OCI-LY1 (cell line): ENCODE measurements at regions not wholly inside any gene's neighbourhood (a gene's known extent, or its start where the extent isn't known, plus 50 kb on each side); places are given as distances from the start of the nearest gene placed in this dataset.

Source experiments
- H2AFZ ChIP-seq: fragments of 200-600 bp; sonication (generic), shearing (Covaris generic); 2 replicates; pipeline ENCODE4 v1.6.0; 2014; ENCODE audit warnings: antibody characterized with exemption, mild to moderate bottlenecking, low read length
- H3F3A ChIP-seq: fragments of 200-600 bp; sonication (generic), shearing (Covaris generic); 2 replicates; pipeline ENCODE4 v1.6.0; 2014; ENCODE audit warnings: mild to moderate bottlenecking, antibody characterized with exemption, low read length, moderate library complexity; ENCODE audit not compliant: insufficient read depth
- H3K27ac ChIP-seq: fragments of 200-600 bp; sonication (generic); 2 replicates; pipeline ENCODE4 v1.5.1; 2014; ENCODE audit warnings: low read length, mixed run types, mild to moderate bottlenecking, low read depth; ENCODE audit not compliant: poor library complexity, severe bottlenecking
- H3K27me3 ChIP-seq: fragments of 200-600 bp; sonication (generic); 2 replicates; pipeline ENCODE4 v1.6.0; 2014; ENCODE audit warnings: antibody characterized with exemption, mild to moderate bottlenecking, low read length, moderate library complexity; ENCODE audit not compliant: insufficient read depth
- H3K36me3 ChIP-seq: fragments of 200-600 bp; sonication (generic); 2 replicates; pipeline ENCODE4 v1.6.1; 2014; ENCODE audit warnings: mild to moderate bottlenecking, antibody characterized with exemption, low read length, moderate library complexity, mixed read lengths; ENCODE audit not compliant: insufficient read depth
- H3K4me1 ChIP-seq: fragments of 200-600 bp; sonication (generic); 2 replicates; pipeline ENCODE4 v1.5.1; 2014; ENCODE audit warnings: mild to moderate bottlenecking, low read length, moderate library complexity; ENCODE audit not compliant: insufficient read depth, severe bottlenecking
- H3K4me2 ChIP-seq: fragments of 200-600 bp; sonication (generic), shearing (Covaris generic); 2 replicates; pipeline ENCODE4 v1.6.1; 2014; ENCODE audit warnings: low read length
- H3K4me3 ChIP-seq: fragments of 200-600 bp; sonication (generic); 2 replicates; pipeline ENCODE4 v1.5.1; 2014; ENCODE audit warnings: low read length, low read depth, mild to moderate bottlenecking, mixed read lengths; ENCODE audit not compliant: poor library complexity, severe bottlenecking
- H3K79me2 ChIP-seq: fragments of 200-600 bp; shearing (Covaris generic); 2 replicates; pipeline ENCODE4 v1.6.1; 2016; ENCODE audit warnings: mixed run types, low read length, mixed read lengths; ENCODE audit not compliant: insufficient read depth
- H3K9ac ChIP-seq: fragments of 200-600 bp; sonication (generic), shearing (Covaris generic); 2 replicates; pipeline ENCODE4 v1.6.1; 2014; ENCODE audit warnings: mild to moderate bottlenecking, low read length, mixed read lengths
- H3K9me2 ChIP-seq: fragments of 200-600 bp; sonication (generic), shearing (Covaris generic); 2 replicates; pipeline ENCODE4 v1.6.1; 2014; ENCODE audit warnings: low read depth, mild to moderate bottlenecking, low read length, mixed read lengths
- H3K9me3 ChIP-seq: fragments of 200-600 bp; shearing (Covaris generic); 2 replicates; pipeline ENCODE4 v1.6.1; 2014; ENCODE audit warnings: low read length, mixed read lengths
- H4K20me1 ChIP-seq: fragments of 200-600 bp; sonication (generic), shearing (Covaris generic); 2 replicates; pipeline ENCODE4 v1.6.0; 2016; ENCODE audit warnings: mild to moderate bottlenecking, low read length; ENCODE audit not compliant: insufficient read depth
- EZH2 ChIP-seq: fragments of 200-600 bp; sonication (generic), shearing (Covaris generic); IDR thresholded peaks from 2 replicates; pipeline ENCODE4 v1.8.0; 2017; ENCODE audit warnings: borderline replicate concordance, mixed run types, mild to moderate bottlenecking, antibody characterized with exemption, low read length, moderate library complexity, mixed read lengths
- TF ChIP-seq, protein P1 (sequence below): fragments of 200-600 bp; sonication (generic), shearing (Covaris generic); IDR thresholded peaks from 2 replicates; pipeline ENCODE4 v1.5.1; 2017; ENCODE audit warnings: mild to moderate bottlenecking, antibody characterized with exemption, low read length, moderate library complexity, mixed read lengths

GRCh38 chr12:30010071-30011052 lies 226.6 kb upstream of the TMTC1 start:
- H3K27me3 ChIP-seq = no peaks in the 10 kb centered on the region
- no peak overlapping the region for H3K27ac ChIP-seq
- no peak overlapping the region for H3K4me2 ChIP-seq
- H3K4me3 ChIP-seq = no peak overlapping the region
- no peaks in the 10 kb centered on the region for H3F3A ChIP-seq
- TF ChIP-seq, protein P1, sequence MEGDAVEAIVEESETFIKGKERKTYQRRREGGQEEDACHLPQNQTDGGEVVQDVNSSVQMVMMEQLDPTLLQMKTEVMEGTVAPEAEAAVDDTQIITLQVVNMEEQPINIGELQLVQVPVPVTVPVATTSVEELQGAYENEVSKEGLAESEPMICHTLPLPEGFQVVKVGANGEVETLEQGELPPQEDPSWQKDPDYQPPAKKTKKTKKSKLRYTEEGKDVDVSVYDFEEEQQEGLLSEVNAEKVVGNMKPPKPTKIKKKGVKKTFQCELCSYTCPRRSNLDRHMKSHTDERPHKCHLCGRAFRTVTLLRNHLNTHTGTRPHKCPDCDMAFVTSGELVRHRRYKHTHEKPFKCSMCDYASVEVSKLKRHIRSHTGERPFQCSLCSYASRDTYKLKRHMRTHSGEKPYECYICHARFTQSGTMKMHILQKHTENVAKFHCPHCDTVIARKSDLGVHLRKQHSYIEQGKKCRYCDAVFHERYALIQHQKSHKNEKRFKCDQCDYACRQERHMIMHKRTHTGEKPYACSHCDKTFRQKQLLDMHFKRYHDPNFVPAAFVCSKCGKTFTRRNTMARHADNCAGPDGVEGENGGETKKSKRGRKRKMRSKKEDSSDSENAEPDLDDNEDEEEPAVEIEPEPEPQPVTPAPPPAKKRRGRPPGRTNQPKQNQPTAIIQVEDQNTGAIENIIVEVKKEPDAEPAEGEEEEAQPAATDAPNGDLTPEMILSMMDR = no peak
- TF ChIP-seq EZH2 = no peak
- no peaks in the 10 kb centered on the region for H3K9me2 ChIP-seq
- no peaks in the 10 kb centered on the region for H3K9me3 ChIP-seq
- no peaks in the 10 kb centered on the region for H4K20me1 ChIP-seq
- no peaks in the 10 kb centered on the region for H3K79me2 ChIP-seq
- no peaks in the 10 kb centered on the region for H3K4me1 ChIP-seq
- H3K9ac ChIP-seq = no peak overlapping the region
- no peak overlapping the region for H2AFZ ChIP-seq
- H3K36me3 ChIP-seq = no peaks in the 10 kb centered on the region

DNA sequence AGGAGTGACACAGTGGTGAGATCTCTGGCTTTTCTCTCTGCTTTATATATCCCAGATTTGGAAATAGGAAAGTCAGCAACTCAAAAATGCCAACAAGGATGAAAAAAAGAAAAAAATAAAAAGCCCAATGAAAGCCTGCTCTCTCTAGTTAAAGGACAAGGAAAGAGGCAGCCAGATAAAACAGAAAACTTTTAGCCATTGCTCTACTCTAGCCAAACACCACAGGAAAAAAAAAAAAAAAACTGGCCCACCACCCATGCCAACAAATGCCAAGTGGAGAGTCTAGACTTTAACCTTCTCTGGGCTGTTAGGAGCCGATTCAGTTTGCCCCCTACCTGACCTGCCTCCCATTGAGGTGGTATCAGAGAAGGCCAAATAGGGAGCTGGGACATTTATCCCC lies 222.3 kb upstream of the TMTC1 start:
- Histone ChIP-seq H4K20me1 (no peaks in the 10 kb centered on the region), H3K9me3 (no peaks in the 10 kb centered on the region), H3K9ac (no peak overlapping the region), H3F3A (no peaks in the 10 kb centered on the region), H3K79me2 (no peaks in the 10 kb centered on the region), H2AFZ (no peak overlapping the region), H3K4me2 (no peak overlapping the region), H3K36me3 (no peaks in the 10 kb centered on the region), H3K27me3 (no peaks in the 10 kb centered on the region), H3K4me3 (no peak overlapping the region), H3K4me1 (no peaks in the 10 kb centered on the region), H3K27ac (no peak overlapping the region), H3K9me2 (no peaks in the 10 kb centered on the region)
- TF ChIP-seq EZH2 = no peak
- TF ChIP-seq, protein P1 = no peak

GRCh38 chr12:30003321-30003720 lies 219.6 kb upstream of the TMTC1 start:
- no peaks in the 10 kb centered on the region for H3F3A ChIP-seq
- H3K9me3 ChIP-seq = no peaks in the 10 kb centered on the region
- no peak overlapping the region for H3K9ac ChIP-seq
- no peak overlapping the region for H2AFZ ChIP-seq
- no peak overlapping the region for H3K4me3 ChIP-seq
- no peaks in the 10 kb centered on the region for H3K79me2 ChIP-seq
- TF ChIP-seq, protein P1 = no peak
- no peak for TF ChIP-seq EZH2
- no peaks in the 10 kb centered on the region for H3K9me2 ChIP-seq
- no peaks in the 10 kb centered on the region for H3K36me3 ChIP-seq
- H3K27me3 ChIP-seq = no peaks in the 10 kb centered on the region
- H3K4me1 ChIP-seq = no peaks in the 10 kb centered on the region
- H3K27ac ChIP-seq = no peak overlapping the region
- H4K20me1 ChIP-seq = no peaks in the 10 kb centered on the region
- H3K4me2 ChIP-seq = no peak overlapping the region
